HEK293 (cell line): ENCODE measurements at regions not wholly inside any gene's neighbourhood (a gene's known extent, or its start where the extent isn't known, plus 50 kb on each side); places are given as distances from the start of the nearest gene placed in this dataset.
"Not testable (repeated sequence)": the region's sequence is repeated elsewhere in the genome, so short reads cannot be mapped to it uniquely, and the experiment has no call there.

ENCODE experiments used
- CTCF ChIA-PET: fragments of 350-600 bp; formaldehyde crosslinking; extraction: SDS; loops from one replicate; lab custom pipeline; 2021; ENCODE audit warnings: antibody characterized with exemption; lab: Yijun Ruan, JAX
- POLR2A ChIA-PET: fragments of 300-600 bp; formaldehyde crosslinking; extraction: SDS; loops from one replicate; lab custom pipeline; 2020; ENCODE audit warnings: antibody characterized with exemption, inconsistent platforms; lab: Yijun Ruan, JAX
- H3K27ac ChIP-seq: fragments of 200-500 bp; sonication (Bioruptor generic); 2 replicates; pipeline ENCODE4 v1.5.1; 2014; ENCODE audit warnings: low read depth, low read length, control low read depth, inconsistent platforms; ENCODE audit errors: extremely low read depth
- H3K36me3 ChIP-seq, 2 experiments: fragments of 200-500 bp in 1 of 2; sonication (Bioruptor generic) in 1 of 2; 1 replicate in 1 of 2; 2 replicates in 1 of 2; pipeline ENCODE4 v1.5.1; 2014 to 2017; ENCODE audit warnings: inconsistent platforms in 2 of 2, low read length in 2 of 2; ENCODE audit not compliant: control insufficient read depth in 2 of 2, insufficient read depth in 1 of 2
- H3K4me1 ChIP-seq: fragments of 200-500 bp; sonication (Bioruptor generic); 2 replicates; pipeline ENCODE4 v1.5.1; 2014; ENCODE audit warnings: mild to moderate bottlenecking, low read length, inconsistent platforms; ENCODE audit not compliant: control insufficient read depth, insufficient read depth
- H3K4me3 ChIP-seq: 2 replicates; pipeline ENCODE4 v1.5.1; 2011; ENCODE audit warnings: low read depth, mild to moderate bottlenecking, control low read depth, low read length, moderate library complexity
- H3K9me3 ChIP-seq: fragments of 200-500 bp; sonication (Bioruptor generic); 2 replicates; pipeline ENCODE4 v1.5.1; 2014; ENCODE audit warnings: low read depth, low read length, inconsistent platforms; ENCODE audit not compliant: control insufficient read depth, insufficient read depth
- GLI4 ChIP-seq: fragments of 450-650 bp; formaldehyde crosslinking; IDR thresholded peaks from 2 replicates; pipeline ENCODE4 v1.5.1; 2016; ENCODE audit warnings: missing biosample characterization, missing genetic modification characterization
- KLF7 ChIP-seq: fragments of 450-650 bp; formaldehyde crosslinking; IDR thresholded peaks from 2 replicates; pipeline ENCODE4 v1.5.1; 2016; ENCODE audit warnings: missing biosample characterization, missing genetic modification characterization, borderline replicate concordance
- PRDM1 ChIP-seq: fragments of 450-650 bp; formaldehyde crosslinking; IDR thresholded peaks from 2 replicates; pipeline ENCODE4; 2016; ENCODE audit warnings: missing biosample characterization, missing genetic modification characterization
- REPIN1 ChIP-seq: fragments of 450-650 bp; formaldehyde crosslinking; IDR thresholded peaks from 2 replicates; pipeline ENCODE4 v1.5.1; 2017; ENCODE audit warnings: missing biosample characterization, missing genetic modification characterization, low read depth
- SCRT2 ChIP-seq: fragments of 450-650 bp; formaldehyde crosslinking; IDR thresholded peaks from 2 replicates; pipeline ENCODE4 v1.5.1; 2016; ENCODE audit warnings: missing biosample characterization, missing genetic modification characterization
- ZBTB7A ChIP-seq: fragments of 450-650 bp; formaldehyde crosslinking; IDR thresholded peaks from 2 replicates; pipeline ENCODE4 v1.5.1; 2016; ENCODE audit warnings: low read depth, missing biosample characterization, missing genetic modification characterization
- ZNF114 ChIP-seq: fragments of 450-650 bp; formaldehyde crosslinking; IDR thresholded peaks from 2 replicates; pipeline ENCODE4 v1.5.0; 2017; ENCODE audit warnings: missing biosample characterization, missing genetic modification characterization
- ZNF2 ChIP-seq: fragments of 450-650 bp; formaldehyde crosslinking; IDR thresholded peaks from 2 replicates; pipeline ENCODE4 v1.5.1; 2016; ENCODE audit warnings: missing biosample characterization, missing genetic modification characterization
- ZNF341 ChIP-seq: fragments of 450-650 bp; formaldehyde crosslinking; IDR thresholded peaks from 2 replicates; pipeline ENCODE4; 2016; ENCODE audit warnings: low read depth, missing biosample characterization, missing genetic modification characterization
- ZNF423 ChIP-seq: fragments of 450-650 bp; formaldehyde crosslinking; IDR thresholded peaks from 2 replicates; pipeline ENCODE4 v1.5.1; 2016; ENCODE audit warnings: missing biosample characterization, missing genetic modification characterization
- ZNF530 ChIP-seq: fragments of 450-650 bp; formaldehyde crosslinking; IDR thresholded peaks from 2 replicates; pipeline ENCODE4 v1.5.1; 2016; ENCODE audit warnings: low read depth, missing biosample characterization, missing genetic modification characterization
- ZNF544 ChIP-seq: fragments of 450-650 bp; formaldehyde crosslinking; IDR thresholded peaks from 2 replicates; pipeline ENCODE4 v1.5.0; 2017; ENCODE audit warnings: missing biosample characterization, missing genetic modification characterization
- ZNF560 ChIP-seq: fragments of 450-650 bp; formaldehyde crosslinking; IDR thresholded peaks from 2 replicates; pipeline ENCODE4 v1.5.1; 2017; ENCODE audit warnings: missing biosample characterization, missing genetic modification characterization, borderline replicate concordance
- ZNF571 ChIP-seq: fragments of 450-650 bp; formaldehyde crosslinking; IDR thresholded peaks from 2 replicates; pipeline ENCODE4 v1.5.0; 2017; ENCODE audit warnings: missing biosample characterization, missing genetic modification characterization
- ZNF585B ChIP-seq: fragments of 450-650 bp; formaldehyde crosslinking; IDR thresholded peaks from 2 replicates; pipeline ENCODE4 v1.5.1; 2016; ENCODE audit warnings: missing biosample characterization, missing genetic modification characterization
- ZNF624 ChIP-seq: fragments of 450-650 bp; formaldehyde crosslinking; IDR thresholded peaks from 2 replicates; pipeline ENCODE4 v1.5.1; 2017; ENCODE audit warnings: missing biosample characterization, missing genetic modification characterization
- ZNF677 ChIP-seq: fragments of 450-650 bp; IDR thresholded peaks from 2 replicates; pipeline ENCODE4 v1.5.0; 2018; ENCODE audit warnings: missing biosample characterization, mild to moderate bottlenecking, missing genetic modification characterization, moderate library complexity
- ZNF777 ChIP-seq: fragments of 450-650 bp; formaldehyde crosslinking; IDR thresholded peaks from 2 replicates; pipeline ENCODE4 v1.5.1; 2017; ENCODE audit warnings: missing biosample characterization, missing genetic modification characterization, borderline replicate concordance
- ZNF791 ChIP-seq: fragments of 450-650 bp; formaldehyde crosslinking; IDR thresholded peaks from 2 replicates; pipeline ENCODE4 v1.5.1; 2016; ENCODE audit warnings: missing biosample characterization, missing genetic modification characterization
- ZSCAN16 ChIP-seq: fragments of 450-650 bp; formaldehyde crosslinking; IDR thresholded peaks from 2 replicates; pipeline ENCODE4 v1.5.1; 2016; ENCODE audit warnings: missing biosample characterization, missing genetic modification characterization
- TF ChIP-seq, protein P1 (sequence below): fragments of 450-650 bp; formaldehyde crosslinking; IDR thresholded peaks from 2 replicates; pipeline ENCODE4 v1.5.1; 2016; ENCODE audit warnings: missing biosample characterization, missing genetic modification characterization, borderline replicate concordance
- TF ChIP-seq, protein P2 (sequence below): IDR thresholded peaks from 2 replicates; pipeline ENCODE4 v1.6.1; 2011; ENCODE audit warnings: mild to moderate bottlenecking, low read depth, low read length, borderline replicate concordance
- TF ChIP-seq, protein P3 (sequence below): fragments of 450-650 bp; formaldehyde crosslinking; IDR thresholded peaks from 2 replicates; pipeline ENCODE4 v1.5.1; 2016; ENCODE audit warnings: missing biosample characterization, missing genetic modification characterization, borderline replicate concordance
- TF ChIP-seq, protein P4 (sequence below): fragments of 450-650 bp; formaldehyde crosslinking; IDR thresholded peaks from 2 replicates; pipeline ENCODE4 v1.5.1; 2016; ENCODE audit warnings: missing biosample characterization, missing genetic modification characterization, borderline replicate concordance

DNA sequence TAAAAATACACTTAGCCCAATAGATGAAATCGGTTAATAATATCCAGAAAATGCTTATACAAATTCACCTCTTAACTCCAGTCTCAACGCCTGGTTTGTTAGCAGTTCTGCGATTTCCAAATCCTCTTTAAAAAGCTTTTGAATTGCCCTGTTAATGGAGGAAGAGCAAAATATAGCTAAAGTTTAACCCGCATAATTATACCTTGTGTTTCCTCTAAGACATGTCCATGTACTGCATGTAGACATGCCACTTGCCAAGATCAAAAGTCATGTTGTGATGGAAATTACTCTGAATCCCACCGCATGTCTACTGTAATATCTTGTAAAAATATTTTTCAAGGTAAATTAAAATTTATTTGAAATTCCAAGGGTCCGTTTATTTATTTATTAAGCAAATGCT lies 291.2 kb upstream of the LRP1B start (continued):
- TF ChIP-seq, protein P1, sequence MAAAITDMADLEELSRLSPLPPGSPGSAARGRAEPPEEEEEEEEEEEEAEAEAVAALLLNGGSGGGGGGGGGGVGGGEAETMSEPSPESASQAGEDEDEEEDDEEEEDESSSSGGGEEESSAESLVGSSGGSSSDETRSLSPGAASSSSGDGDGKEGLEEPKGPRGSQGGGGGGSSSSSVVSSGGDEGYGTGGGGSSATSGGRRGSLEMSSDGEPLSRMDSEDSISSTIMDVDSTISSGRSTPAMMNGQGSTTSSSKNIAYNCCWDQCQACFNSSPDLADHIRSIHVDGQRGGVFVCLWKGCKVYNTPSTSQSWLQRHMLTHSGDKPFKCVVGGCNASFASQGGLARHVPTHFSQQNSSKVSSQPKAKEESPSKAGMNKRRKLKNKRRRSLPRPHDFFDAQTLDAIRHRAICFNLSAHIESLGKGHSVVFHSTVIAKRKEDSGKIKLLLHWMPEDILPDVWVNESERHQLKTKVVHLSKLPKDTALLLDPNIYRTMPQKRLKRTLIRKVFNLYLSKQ, result no peak
- TF ChIP-seq ZNF544, result no peak
- no peak for TF ChIP-seq ZNF560 (tag by site-specific recombination)
- no peak for TF ChIP-seq ZNF677 (tag by site-specific recombination)
- no peak for TF ChIP-seq ZNF791
- TF ChIP-seq, protein P2, sequence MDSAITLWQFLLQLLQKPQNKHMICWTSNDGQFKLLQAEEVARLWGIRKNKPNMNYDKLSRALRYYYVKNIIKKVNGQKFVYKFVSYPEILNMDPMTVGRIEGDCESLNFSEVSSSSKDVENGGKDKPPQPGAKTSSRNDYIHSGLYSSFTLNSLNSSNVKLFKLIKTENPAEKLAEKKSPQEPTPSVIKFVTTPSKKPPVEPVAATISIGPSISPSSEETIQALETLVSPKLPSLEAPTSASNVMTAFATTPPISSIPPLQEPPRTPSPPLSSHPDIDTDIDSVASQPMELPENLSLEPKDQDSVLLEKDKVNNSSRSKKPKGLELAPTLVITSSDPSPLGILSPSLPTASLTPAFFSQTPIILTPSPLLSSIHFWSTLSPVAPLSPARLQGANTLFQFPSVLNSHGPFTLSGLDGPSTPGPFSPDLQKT, result no peak
- TF ChIP-seq REPIN1, result no peak
- TF ChIP-seq ZNF777 (tag by site-specific recombination), result no peak
- TF ChIP-seq ZNF624, result no peak

DNA sequence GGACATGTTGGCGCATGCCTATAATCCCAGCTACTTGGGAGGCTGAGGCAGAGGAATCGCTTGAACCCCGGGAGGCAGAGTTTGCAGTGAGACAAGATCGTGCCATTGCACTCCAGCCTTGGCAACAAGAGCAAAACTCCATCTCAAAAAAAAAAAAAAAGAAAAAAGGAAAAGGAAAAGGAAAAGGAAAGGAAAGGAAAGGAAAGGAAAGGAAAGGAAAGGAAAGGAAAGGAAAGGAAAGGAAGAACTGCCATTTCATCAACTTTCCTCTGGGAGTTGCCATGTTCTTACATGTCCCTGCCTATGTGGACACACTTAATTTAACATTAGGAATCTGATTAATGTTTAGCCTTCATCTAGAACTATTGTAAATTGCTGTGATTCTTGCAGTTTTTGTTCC lies 287.9 kb upstream of the LRP1B start:
- POLR2A ChIA-PET, CTCF ChIA-PET, H3K4me1 ChIP-seq, H3K4me3 ChIP-seq, H3K9me3 ChIP-seq, H3K36me3 ChIP-seq, H3K27ac ChIP-seq: not testable (repeated sequence)
- TF ChIP-seq ZNF530 (tag by site-specific recombination) (0 out of 2 replicates have a peak, but pooled peaks have one; percentile 12), PRDM1 (tag by site-specific recombination) (peak; percentile 99)

DNA sequence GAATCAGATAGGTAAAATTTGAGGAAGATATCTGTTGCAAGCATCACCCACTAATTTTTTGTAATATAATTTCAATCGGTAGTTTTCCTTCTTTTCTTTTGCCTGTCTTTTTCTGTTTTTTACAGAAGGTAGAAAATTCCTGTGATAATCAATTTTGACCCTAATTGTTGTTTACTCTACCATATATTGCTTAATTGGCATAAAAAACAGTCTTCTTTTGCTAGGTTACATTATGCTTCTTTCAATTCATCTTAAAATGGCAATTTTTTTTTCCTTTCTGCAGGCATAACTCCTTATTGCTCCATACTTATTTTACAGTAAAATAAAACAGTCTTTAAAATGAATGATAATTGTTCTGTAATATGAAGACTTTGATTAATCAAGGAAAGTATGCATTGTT lies 286.2 kb upstream of the LRP1B start:
- ChIA-PET POLR2A (no interaction called here), CTCF (no interaction called here)
- no peak overlapping the region for H3K4me3 ChIP-seq
- no peak overlapping the region for H3K27ac ChIP-seq
- no peaks in the 10 kb centered on the region for H3K36me3 ChIP-seq
- no peaks in the 10 kb centered on the region for H3K9me3 ChIP-seq
- no peak for TF ChIP-seq ZNF791
- TF ChIP-seq, protein P3, sequence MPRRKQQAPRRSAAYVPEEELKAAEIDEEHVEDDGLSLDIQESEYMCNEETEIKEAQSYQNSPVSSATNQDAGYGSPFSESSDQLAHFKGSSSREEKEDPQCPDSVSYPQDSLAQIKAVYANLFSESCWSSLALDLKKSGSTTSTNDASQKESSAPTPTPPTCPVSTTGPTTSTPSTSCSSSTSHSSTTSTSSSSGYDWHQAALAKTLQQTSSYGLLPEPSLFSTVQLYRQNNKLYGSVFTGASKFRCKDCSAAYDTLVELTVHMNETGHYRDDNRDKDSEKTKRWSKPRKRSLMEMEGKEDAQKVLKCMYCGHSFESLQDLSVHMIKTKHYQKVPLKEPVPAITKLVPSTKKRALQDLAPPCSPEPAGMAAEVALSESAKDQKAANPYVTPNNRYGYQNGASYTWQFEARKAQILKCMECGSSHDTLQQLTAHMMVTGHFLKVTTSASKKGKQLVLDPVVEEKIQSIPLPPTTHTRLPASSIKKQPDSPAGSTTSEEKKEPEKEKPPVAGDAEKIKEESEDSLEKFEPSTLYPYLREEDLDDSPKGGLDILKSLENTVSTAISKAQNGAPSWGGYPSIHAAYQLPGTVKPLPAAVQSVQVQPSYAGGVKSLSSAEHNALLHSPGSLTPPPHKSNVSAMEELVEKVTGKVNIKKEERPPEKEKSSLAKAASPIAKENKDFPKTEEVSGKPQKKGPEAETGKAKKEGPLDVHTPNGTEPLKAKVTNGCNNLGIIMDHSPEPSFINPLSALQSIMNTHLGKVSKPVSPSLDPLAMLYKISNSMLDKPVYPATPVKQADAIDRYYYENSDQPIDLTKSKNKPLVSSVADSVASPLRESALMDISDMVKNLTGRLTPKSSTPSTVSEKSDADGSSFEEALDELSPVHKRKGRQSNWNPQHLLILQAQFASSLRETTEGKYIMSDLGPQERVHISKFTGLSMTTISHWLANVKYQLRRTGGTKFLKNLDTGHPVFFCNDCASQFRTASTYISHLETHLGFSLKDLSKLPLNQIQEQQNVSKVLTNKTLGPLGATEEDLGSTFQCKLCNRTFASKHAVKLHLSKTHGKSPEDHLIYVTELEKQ (tag by site-specific recombination), result no peak
- no peak for TF ChIP-seq ZNF2 (tag by site-specific recombination)
- TF ChIP-seq KLF7 (tag by site-specific recombination), result no peak
- no peak for TF ChIP-seq ZNF114 (tag by site-specific recombination)
- TF ChIP-seq ZNF341 (tag by site-specific recombination), result no peak
- no peak for TF ChIP-seq ZNF423
- TF ChIP-seq ZBTB7A (tag by site-specific recombination), result no peak
- TF ChIP-seq GLI4 (tag by site-specific recombination), result no peak
- no peak for TF ChIP-seq ZNF585B (tag by site-specific recombination)
- no peak for TF ChIP-seq ZSCAN16 (tag by site-specific recombination)
- TF ChIP-seq SCRT2, result no peak
- TF ChIP-seq ZNF571, result no peak
- TF ChIP-seq, protein P4, sequence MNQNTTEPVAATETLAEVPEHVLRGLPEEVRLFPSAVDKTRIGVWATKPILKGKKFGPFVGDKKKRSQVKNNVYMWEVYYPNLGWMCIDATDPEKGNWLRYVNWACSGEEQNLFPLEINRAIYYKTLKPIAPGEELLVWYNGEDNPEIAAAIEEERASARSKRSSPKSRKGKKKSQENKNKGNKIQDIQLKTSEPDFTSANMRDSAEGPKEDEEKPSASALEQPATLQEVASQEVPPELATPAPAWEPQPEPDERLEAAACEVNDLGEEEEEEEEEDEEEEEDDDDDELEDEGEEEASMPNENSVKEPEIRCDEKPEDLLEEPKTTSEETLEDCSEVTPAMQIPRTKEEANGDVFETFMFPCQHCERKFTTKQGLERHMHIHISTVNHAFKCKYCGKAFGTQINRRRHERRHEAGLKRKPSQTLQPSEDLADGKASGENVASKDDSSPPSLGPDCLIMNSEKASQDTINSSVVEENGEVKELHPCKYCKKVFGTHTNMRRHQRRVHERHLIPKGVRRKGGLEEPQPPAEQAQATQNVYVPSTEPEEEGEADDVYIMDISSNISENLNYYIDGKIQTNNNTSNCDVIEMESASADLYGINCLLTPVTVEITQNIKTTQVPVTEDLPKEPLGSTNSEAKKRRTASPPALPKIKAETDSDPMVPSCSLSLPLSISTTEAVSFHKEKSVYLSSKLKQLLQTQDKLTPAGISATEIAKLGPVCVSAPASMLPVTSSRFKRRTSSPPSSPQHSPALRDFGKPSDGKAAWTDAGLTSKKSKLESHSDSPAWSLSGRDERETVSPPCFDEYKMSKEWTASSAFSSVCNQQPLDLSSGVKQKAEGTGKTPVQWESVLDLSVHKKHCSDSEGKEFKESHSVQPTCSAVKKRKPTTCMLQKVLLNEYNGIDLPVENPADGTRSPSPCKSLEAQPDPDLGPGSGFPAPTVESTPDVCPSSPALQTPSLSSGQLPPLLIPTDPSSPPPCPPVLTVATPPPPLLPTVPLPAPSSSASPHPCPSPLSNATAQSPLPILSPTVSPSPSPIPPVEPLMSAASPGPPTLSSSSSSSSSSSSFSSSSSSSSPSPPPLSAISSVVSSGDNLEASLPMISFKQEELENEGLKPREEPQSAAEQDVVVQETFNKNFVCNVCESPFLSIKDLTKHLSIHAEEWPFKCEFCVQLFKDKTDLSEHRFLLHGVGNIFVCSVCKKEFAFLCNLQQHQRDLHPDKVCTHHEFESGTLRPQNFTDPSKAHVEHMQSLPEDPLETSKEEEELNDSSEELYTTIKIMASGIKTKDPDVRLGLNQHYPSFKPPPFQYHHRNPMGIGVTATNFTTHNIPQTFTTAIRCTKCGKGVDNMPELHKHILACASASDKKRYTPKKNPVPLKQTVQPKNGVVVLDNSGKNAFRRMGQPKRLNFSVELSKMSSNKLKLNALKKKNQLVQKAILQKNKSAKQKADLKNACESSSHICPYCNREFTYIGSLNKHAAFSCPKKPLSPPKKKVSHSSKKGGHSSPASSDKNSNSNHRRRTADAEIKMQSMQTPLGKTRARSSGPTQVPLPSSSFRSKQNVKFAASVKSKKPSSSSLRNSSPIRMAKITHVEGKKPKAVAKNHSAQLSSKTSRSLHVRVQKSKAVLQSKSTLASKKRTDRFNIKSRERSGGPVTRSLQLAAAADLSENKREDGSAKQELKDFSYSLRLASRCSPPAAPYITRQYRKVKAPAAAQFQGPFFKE, result no peak
- H3K4me1 ChIP-seq, result no peaks in the 10 kb centered on the region
